Activated B cell treated with CpG ODN at 0.5 μM for 24 hours (primary cell): ENCODE measurements at regions not wholly inside any gene's neighbourhood (a gene's known extent, or its start where the extent isn't known, plus 50 kb on each side); places are given as distances from the start of the nearest gene placed in this dataset.

Experiments
- ATAC-seq: fragments of 200-7000 bp; cut with Tn5 transposase; one replicate; pipeline ENCODE4 v1.10.0; 2021; ENCODE audit warnings: low read depth, mild to moderate bottlenecking, moderate library complexity
- CTCF ChIA-PET: fragments of 350-600 bp; sonication (Branson Sonifier 250); formaldehyde crosslinking; loops from one replicate; lab custom pipeline; 2021; ENCODE audit warnings: antibody characterized with exemption; lab: Charles Lee
- POLR2A ChIA-PET: fragments of 350-600 bp; sonication (Branson Sonifier 250); formaldehyde crosslinking; loops from one replicate; lab custom pipeline; 2021; ENCODE audit warnings: antibody characterized with exemption; lab: Charles Lee
- DNase-seq: peaks from one replicate; pipeline ENCODE4 v3.0.0; 2022
- H3K27ac Mint-ChIP-seq: one replicate; pipeline ENCODE4 v1.8.0; 2020; ENCODE audit warnings: mixed read lengths
- H3K27me3 Mint-ChIP-seq: one replicate; pipeline ENCODE4 v1.8.0; 2021; ENCODE audit warnings: mixed read lengths
- H3K36me3 Mint-ChIP-seq: one replicate; pipeline ENCODE4 v1.8.0; 2021; ENCODE audit warnings: low read depth, mixed read lengths
- H3K4me1 Mint-ChIP-seq: one replicate; pipeline ENCODE4 v1.8.0; 2021; ENCODE audit warnings: mixed read lengths
- H3K4me3 Mint-ChIP-seq: one replicate; pipeline ENCODE4 v1.8.0; 2020; ENCODE audit warnings: mild to moderate bottlenecking, mixed read lengths
- H3K9me3 Mint-ChIP-seq: one replicate; pipeline ENCODE4 v1.8.0; 2020; ENCODE audit warnings: mixed read lengths
- CTCF ChIP-seq: fragments of 200-600 bp; IDR thresholded peaks from one replicate; pipeline ENCODE4 v1.8.0; 2022; ENCODE audit warnings: antibody characterized with exemption, mild to moderate bottlenecking
- intact Hi-C: fragments of 100-400 bp; cut with micrococcal nuclease; formaldehyde crosslinking; loops from one replicate; pipeline ENCODE4 v1.15.1; 2024

- POLR2A ChIA-PET: no interaction called here
- peaks cover 21% of the 10 kb centered on the region for H3K27me3 Mint-ChIP-seq
- no peak for TF ChIP-seq CTCF
- no peak for DNase-seq
- intact Hi-C loops: no loop called here
- H3K9me3 Mint-ChIP-seq: no peaks in the 10 kb centered on the region
- no peak overlapping the region for H3K4me3 Mint-ChIP-seq
- no peak for ATAC-seq
- H3K4me1 Mint-ChIP-seq: no peaks in the 10 kb centered on the region
- no peaks in the 10 kb centered on the region for H3K36me3 Mint-ChIP-seq
- H3K27ac Mint-ChIP-seq: no peak overlapping the region
- CTCF ChIA-PET: no interaction called here
These were observed 62.5 kb upstream of the SH3RF3 start for GRCh38 chr2:109066501-109066900.

GRCh38 chr2:109065391-109065734, 63.6 kb upstream of the SH3RF3 start:
- no peak overlapping the region for H3K27ac Mint-ChIP-seq
- peaks cover 20% of the 10 kb centered on the region for H3K27me3 Mint-ChIP-seq
- DNase-seq: no peak
- no peaks in the 10 kb centered on the region for H3K9me3 Mint-ChIP-seq
- H3K4me3 Mint-ChIP-seq: no peak overlapping the region
- H3K4me1 Mint-ChIP-seq: no peaks in the 10 kb centered on the region
- ChIA-PET CTCF (no interaction called here), POLR2A (no interaction called here)
- TF ChIP-seq CTCF: no peak
- intact Hi-C loops: no loop called here
- H3K36me3 Mint-ChIP-seq: no peaks in the 10 kb centered on the region
- no peak for ATAC-seq

- ChIA-PET CTCF (no interaction called here), POLR2A (no interaction called here)
- no peaks in the 10 kb centered on the region for H3K36me3 Mint-ChIP-seq
- H3K27me3 Mint-ChIP-seq: peaks cover 15% of the 10 kb centered on the region
- no peak for ATAC-seq
- no peak for TF ChIP-seq CTCF
- no peaks in the 10 kb centered on the region for H3K9me3 Mint-ChIP-seq
- no peak overlapping the region for H3K27ac Mint-ChIP-seq
- DNase-seq: no peak
- no peaks in the 10 kb centered on the region for H3K4me1 Mint-ChIP-seq
- intact Hi-C loops: no loop called here
- H3K4me3 Mint-ChIP-seq: no peak overlapping the region
These were observed 64.2 kb upstream of the SH3RF3 start for GRCh38 chr2:109064660-109065390.

GRCh38 chr2:109062859-109063700, 65.9 kb upstream of the SH3RF3 start:
- no peaks in the 10 kb centered on the region for H3K36me3 Mint-ChIP-seq
- TF ChIP-seq CTCF: no peak
- intact Hi-C loops: no loop called here
- DNase-seq (no peak), ATAC-seq (no peak)
- peaks cover 20% of the 10 kb centered on the region for H3K27me3 Mint-ChIP-seq
- POLR2A ChIA-PET: no interaction called here
- no peaks in the 10 kb centered on the region for H3K4me1 Mint-ChIP-seq
- no peak overlapping the region for H3K4me3 Mint-ChIP-seq
- CTCF ChIA-PET: no interaction called here
- H3K9me3 Mint-ChIP-seq: no peaks in the 10 kb centered on the region
- no peak overlapping the region for H3K27ac Mint-ChIP-seq

- DNase-seq: no peak
- ChIA-PET CTCF (no interaction called here), POLR2A (no interaction called here)
- Mint-ChIP-seq H3K4me1 (no peaks in the 10 kb centered on the region), H3K27ac (no peak overlapping the region), H3K36me3 (no peaks in the 10 kb centered on the region), H3K9me3 (no peaks in the 10 kb centered on the region), H3K27me3 (peaks cover 16% of the 10 kb centered on the region), H3K4me3 (no peak overlapping the region)
- no peak for TF ChIP-seq CTCF
- intact Hi-C loops: no loop called here
- ATAC-seq: no peak
These were observed 66.7 kb upstream of the SH3RF3 start for GRCh38 chr2:109062145-109062858.
